Esophagus muscularis mucosa (tissue), 4 donors: ENCODE measurements at regions not wholly inside any gene's neighbourhood (a gene's known extent, or its start where the extent isn't known, plus 50 kb on each side); places are given as distances from the start of the nearest gene placed in this dataset.

ENCODE experiments used
- EP300 ChIP-seq: sonication (generic); formaldehyde crosslinking; IDR thresholded peaks from one replicate; pipeline ENCODE4 v1.6.1; 2017; ENCODE audit warnings: antibody characterized with exemption
- POLR2A ChIP-seq: fragments of 450-650 bp; IDR thresholded peaks from one replicate; pipeline ENCODE4 v1.6.1; 2017; ENCODE audit warnings: antibody characterized with exemption, moderate library complexity, mild to moderate bottlenecking, low read depth
- POLR2AphosphoS5 ChIP-seq, 2 donors: sonication (generic); formaldehyde crosslinking; IDR thresholded peaks; one replicate each; pipeline ENCODE4 v1.6.1; 2017; ENCODE audit warnings: antibody characterized with exemption in 2 of 2
- TF ChIP-seq, protein P1 (sequence below), 3 experiments: fragments of 200-600 bp in 2 of 3; fragments of 450-650 bp in 1 of 3; sonication (generic) in 2 of 3; IDR thresholded peaks; one replicate each; pipeline ENCODE4 v1.5.1; 2017 to 2019; ENCODE audit warnings: antibody characterized with exemption in 3 of 3, mild to moderate bottlenecking in 2 of 3, moderate library complexity in 1 of 3

- TF ChIP-seq, protein P1, sequence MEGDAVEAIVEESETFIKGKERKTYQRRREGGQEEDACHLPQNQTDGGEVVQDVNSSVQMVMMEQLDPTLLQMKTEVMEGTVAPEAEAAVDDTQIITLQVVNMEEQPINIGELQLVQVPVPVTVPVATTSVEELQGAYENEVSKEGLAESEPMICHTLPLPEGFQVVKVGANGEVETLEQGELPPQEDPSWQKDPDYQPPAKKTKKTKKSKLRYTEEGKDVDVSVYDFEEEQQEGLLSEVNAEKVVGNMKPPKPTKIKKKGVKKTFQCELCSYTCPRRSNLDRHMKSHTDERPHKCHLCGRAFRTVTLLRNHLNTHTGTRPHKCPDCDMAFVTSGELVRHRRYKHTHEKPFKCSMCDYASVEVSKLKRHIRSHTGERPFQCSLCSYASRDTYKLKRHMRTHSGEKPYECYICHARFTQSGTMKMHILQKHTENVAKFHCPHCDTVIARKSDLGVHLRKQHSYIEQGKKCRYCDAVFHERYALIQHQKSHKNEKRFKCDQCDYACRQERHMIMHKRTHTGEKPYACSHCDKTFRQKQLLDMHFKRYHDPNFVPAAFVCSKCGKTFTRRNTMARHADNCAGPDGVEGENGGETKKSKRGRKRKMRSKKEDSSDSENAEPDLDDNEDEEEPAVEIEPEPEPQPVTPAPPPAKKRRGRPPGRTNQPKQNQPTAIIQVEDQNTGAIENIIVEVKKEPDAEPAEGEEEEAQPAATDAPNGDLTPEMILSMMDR (IDR thresholded peaks at IDR 0.05): no peak
- no peak for TF ChIP-seq EP300
- no peak for TF ChIP-seq POLR2A
- TF ChIP-seq POLR2AphosphoS5 (IDR thresholded peaks at IDR 0.05): no peak
Measured at GRCh38 chr20:40196846-40197436, 492.1 kb downstream of the MAFB start.
